WERI-Rb-1 (cell line): ENCODE measurements at regions not wholly inside any gene's neighbourhood (a gene's known extent, or its start where the extent isn't known, plus 50 kb on each side); places are given as distances from the start of the nearest gene placed in this dataset.

ENCODE experiments used
- DNase-seq: peaks from one replicate; pipeline ENCODE4 v3.0.0-alpha.2; 2020
- H3K27ac ChIP-seq: fragments of 250-450 bp; sonication (Bioruptor Pico); 2 replicates; pipeline ENCODE4 v1.5.1; 2020; ENCODE audit warnings: mild to moderate bottlenecking, moderate library complexity
- H3K27me3 ChIP-seq: fragments of 250-450 bp; sonication (Bioruptor Pico); 2 replicates; pipeline ENCODE4 v1.5.1; 2021; ENCODE audit warnings: mild to moderate bottlenecking, low read depth, moderate library complexity; ENCODE audit not compliant: insufficient read depth, severe bottlenecking
- H3K36me3 ChIP-seq: fragments of 250-450 bp; sonication (Bioruptor Pico); 2 replicates; pipeline ENCODE4 v1.5.1; 2020; ENCODE audit warnings: mild to moderate bottlenecking, moderate library complexity
- H3K4me3 ChIP-seq: 2 replicates; pipeline ENCODE4 v1.5.1; 2011; ENCODE audit warnings: low read depth, mild to moderate bottlenecking, control low read depth, low read length
- H3K9me3 ChIP-seq: fragments of 250-450 bp; sonication (Bioruptor Pico); 2 replicates; pipeline ENCODE4 v1.5.1; 2021; ENCODE audit warnings: mild to moderate bottlenecking, moderate library complexity; ENCODE audit not compliant: severe bottlenecking
- TF ChIP-seq, protein P1 (sequence below): IDR thresholded peaks from 2 replicates; pipeline ENCODE4 v1.5.1; 2011; ENCODE audit warnings: low read depth, mild to moderate bottlenecking, control low read depth, inconsistent platforms, low read length

DNA sequence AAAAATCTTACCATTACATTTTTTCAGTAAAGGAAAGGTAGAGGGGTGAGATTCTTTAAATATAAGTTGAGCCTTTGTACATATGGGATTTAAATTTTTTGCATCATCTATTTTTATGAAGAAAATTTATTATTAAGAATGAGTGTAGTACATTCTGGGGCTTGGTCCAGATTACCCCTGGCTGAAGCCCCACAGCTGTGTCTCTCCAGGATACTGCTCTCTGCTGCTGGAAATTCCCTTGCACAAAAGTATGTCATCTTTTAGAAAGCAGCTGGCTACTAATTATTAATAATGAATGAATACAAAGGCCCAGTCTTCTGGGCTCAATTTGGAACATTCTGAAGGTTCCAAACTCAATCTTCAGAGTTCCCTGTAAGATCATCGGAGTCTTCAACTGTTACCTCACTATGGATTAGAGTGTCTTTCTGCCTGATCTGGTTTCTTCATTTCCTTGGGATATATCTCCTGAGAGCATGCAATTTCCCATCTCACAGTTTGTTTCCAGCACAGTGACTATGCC, 428.6 kb upstream of the BRINP3 start:
- TF ChIP-seq, protein P1, sequence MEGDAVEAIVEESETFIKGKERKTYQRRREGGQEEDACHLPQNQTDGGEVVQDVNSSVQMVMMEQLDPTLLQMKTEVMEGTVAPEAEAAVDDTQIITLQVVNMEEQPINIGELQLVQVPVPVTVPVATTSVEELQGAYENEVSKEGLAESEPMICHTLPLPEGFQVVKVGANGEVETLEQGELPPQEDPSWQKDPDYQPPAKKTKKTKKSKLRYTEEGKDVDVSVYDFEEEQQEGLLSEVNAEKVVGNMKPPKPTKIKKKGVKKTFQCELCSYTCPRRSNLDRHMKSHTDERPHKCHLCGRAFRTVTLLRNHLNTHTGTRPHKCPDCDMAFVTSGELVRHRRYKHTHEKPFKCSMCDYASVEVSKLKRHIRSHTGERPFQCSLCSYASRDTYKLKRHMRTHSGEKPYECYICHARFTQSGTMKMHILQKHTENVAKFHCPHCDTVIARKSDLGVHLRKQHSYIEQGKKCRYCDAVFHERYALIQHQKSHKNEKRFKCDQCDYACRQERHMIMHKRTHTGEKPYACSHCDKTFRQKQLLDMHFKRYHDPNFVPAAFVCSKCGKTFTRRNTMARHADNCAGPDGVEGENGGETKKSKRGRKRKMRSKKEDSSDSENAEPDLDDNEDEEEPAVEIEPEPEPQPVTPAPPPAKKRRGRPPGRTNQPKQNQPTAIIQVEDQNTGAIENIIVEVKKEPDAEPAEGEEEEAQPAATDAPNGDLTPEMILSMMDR, result no peak
- no peaks in the 10 kb centered on the region for H3K27me3 ChIP-seq
- H3K9me3 ChIP-seq, result no peaks in the 10 kb centered on the region
- DNase-seq, result no peak
- H3K4me3 ChIP-seq, result no peak overlapping the region
- no peak overlapping the region for H3K27ac ChIP-seq
- H3K36me3 ChIP-seq, result no peaks in the 10 kb centered on the region

DNA sequence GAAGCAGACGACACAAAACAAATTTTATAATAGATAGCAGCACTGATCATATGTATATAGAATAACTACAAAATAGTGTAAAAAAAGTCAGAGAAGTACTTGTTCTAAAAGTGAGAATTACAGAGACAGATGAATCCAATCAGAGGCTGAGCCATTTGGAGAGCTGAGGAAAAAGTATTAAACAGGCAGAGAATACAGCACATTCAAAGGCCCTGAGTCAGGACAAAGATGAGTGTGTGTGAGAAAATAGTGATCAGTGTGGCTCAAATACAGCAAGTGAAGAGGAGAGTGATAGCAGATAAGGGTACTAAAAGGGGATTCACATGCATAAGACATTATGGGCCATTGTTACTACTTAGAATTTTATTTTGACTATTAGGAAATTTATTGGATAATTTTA, 430.6 kb upstream of the BRINP3 start:
- H3K4me3 ChIP-seq, result no peak overlapping the region
- no peak overlapping the region for H3K27ac ChIP-seq
- no peaks in the 10 kb centered on the region for H3K36me3 ChIP-seq
- no peaks in the 10 kb centered on the region for H3K27me3 ChIP-seq
- no peaks in the 10 kb centered on the region for H3K9me3 ChIP-seq
- DNase-seq, result no peak
- TF ChIP-seq, protein P1, result no peak

DNA sequence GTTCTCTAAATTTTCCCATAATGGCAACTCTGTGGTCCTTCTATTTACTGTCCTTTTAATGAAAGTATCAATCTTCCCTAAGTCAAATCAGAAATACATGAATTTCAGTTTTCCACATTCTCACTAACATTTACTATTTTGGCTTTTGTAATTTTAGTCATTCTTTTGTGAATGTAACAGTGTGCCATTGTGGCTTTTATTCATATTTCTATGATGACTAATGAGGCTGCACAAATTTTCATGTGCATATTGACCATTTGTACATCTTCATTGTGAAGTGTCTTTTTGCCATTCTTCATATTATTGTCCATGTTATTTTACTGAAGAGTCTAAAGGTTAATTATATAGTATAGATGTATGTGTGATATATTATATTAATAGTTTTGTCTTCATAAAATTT, 431.0 kb upstream of the BRINP3 start:
- no peaks in the 10 kb centered on the region for H3K36me3 ChIP-seq
- no peaks in the 10 kb centered on the region for H3K9me3 ChIP-seq
- H3K4me3 ChIP-seq, result no peak overlapping the region
- TF ChIP-seq, protein P1, result no peak
- DNase-seq, result no peak
- H3K27me3 ChIP-seq, result no peaks in the 10 kb centered on the region
- no peak overlapping the region for H3K27ac ChIP-seq

DNA sequence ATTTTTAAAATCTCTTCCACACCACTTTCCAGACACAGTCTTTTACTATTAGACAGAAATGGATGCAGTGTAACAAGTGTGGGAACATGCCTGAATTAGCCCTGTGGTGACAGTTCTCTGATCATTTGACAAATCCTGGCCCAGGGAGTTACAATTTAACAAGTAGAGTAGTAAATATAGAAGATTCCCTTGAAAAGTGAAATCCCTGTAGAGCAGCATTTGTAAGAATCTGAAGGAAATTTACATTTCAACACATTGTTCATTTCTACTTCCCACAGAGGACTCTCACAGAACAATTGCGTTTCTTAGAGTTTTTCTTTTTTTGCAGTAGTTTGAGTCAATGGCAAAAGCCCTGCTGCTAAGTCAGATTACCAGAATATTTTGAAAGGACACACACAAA, 458.3 kb upstream of the BRINP3 start:
- no peak overlapping the region for H3K4me3 ChIP-seq
- no peaks in the 10 kb centered on the region for H3K36me3 ChIP-seq
- TF ChIP-seq, protein P1, result no peak
- no peak for DNase-seq
- H3K27me3 ChIP-seq, result no peaks in the 10 kb centered on the region
- no peak overlapping the region for H3K27ac ChIP-seq
- no peaks in the 10 kb centered on the region for H3K9me3 ChIP-seq

DNA sequence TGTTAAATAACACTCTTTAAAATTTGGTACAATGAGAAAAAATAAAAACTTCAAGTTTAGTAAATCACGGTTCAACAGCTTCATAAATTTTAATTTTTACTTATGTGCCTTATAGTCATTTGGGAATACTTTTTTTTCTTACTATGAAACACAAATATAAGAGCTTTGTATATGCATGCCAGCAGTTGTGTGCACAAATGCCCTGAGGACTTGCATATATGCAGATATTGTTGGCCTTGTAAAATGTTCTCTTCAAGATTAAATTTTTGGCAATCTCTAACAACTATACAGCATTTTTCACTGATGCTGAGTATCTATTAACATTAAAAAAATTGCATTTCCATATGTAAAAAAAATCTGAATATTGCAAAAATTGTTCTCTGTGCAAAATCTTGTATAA, 458.7 kb upstream of the BRINP3 start:
- no peaks in the 10 kb centered on the region for H3K36me3 ChIP-seq
- H3K9me3 ChIP-seq, result no peaks in the 10 kb centered on the region
- DNase-seq, result no peak
- H3K27me3 ChIP-seq, result no peaks in the 10 kb centered on the region
- no peak overlapping the region for H3K4me3 ChIP-seq
- no peak overlapping the region for H3K27ac ChIP-seq
- TF ChIP-seq, protein P1, result no peak

DNA sequence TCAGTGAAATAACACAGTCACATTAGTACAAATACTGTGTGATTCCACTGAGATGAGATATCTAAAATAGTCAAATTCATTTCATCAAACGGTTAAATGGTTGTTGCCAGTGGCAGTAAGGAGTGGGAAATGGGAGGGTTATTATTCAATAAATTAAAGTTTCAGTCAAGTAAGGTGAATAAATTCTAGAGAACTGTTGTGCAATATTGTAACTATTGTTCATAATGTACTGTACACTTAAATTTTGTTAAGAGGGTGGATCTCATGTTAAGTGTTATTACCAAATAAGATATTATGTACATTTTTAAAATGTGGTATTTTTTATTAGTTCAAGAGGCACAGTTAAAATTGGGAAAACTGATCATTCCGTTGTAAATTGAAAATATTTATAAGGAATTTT, 463.3 kb upstream of the BRINP3 start:
- TF ChIP-seq, protein P1, result no peak
- Histone ChIP-seq H3K27ac (no peak overlapping the region), H3K27me3 (no peaks in the 10 kb centered on the region), H3K36me3 (no peaks in the 10 kb centered on the region), H3K4me3 (no peak overlapping the region), H3K9me3 (no peaks in the 10 kb centered on the region)
- DNase-seq, result no peak
